Lower leg skin (tissue), 3 donors: ENCODE measurements at regions not wholly inside any gene's neighbourhood (a gene's known extent, or its start where the extent isn't known, plus 50 kb on each side); places are given as distances from the start of the nearest gene placed in this dataset.

Source experiments
- CTCF ChIP-seq, 3 donors: fragments of 450-650 bp; IDR thresholded peaks; one replicate each; pipeline ENCODE4 v1.5.1; 2016; ENCODE audit warnings: antibody characterized with exemption in 3 of 3, mild to moderate bottlenecking in 3 of 3, moderate library complexity in 2 of 3
- POLR2A ChIP-seq, 2 donors: fragments of 450-650 bp; IDR thresholded peaks; one replicate each; pipeline ENCODE4 v1.6.1; 2016 to 2017; ENCODE audit warnings: antibody characterized with exemption in 2 of 2, mild to moderate bottlenecking in 1 of 2, moderate library complexity in 1 of 2

- TF ChIP-seq POLR2A (IDR thresholded peaks at IDR 0.05) (no peak), CTCF (IDR thresholded peaks at IDR 0.05) (no peak)
These were observed 171.7 kb upstream of the PFKP start for GRCh38 chr10:2895594-2896196.
